Sigmoid colon (tissue), 4 donors: ENCODE measurements at regions not wholly inside any gene's neighbourhood (a gene's known extent, or its start where the extent isn't known, plus 50 kb on each side); places are given as distances from the start of the nearest gene placed in this dataset.

Experiments used
- EP300 ChIP-seq, 4 donors: sonication (generic); formaldehyde crosslinking; IDR thresholded peaks; one replicate each; pipeline ENCODE4 v1.6.1; 2017; ENCODE audit warnings: antibody characterized with exemption in 4 of 4
- POLR2A ChIP-seq, 2 donors: fragments of 450-650 bp; IDR thresholded peaks; one replicate each; pipeline ENCODE4 v1.6.1; 2016; ENCODE audit warnings: antibody characterized with exemption in 2 of 2, mild to moderate bottlenecking in 2 of 2, moderate library complexity in 2 of 2
- POLR2AphosphoS5 ChIP-seq, 4 donors: sonication (generic); formaldehyde crosslinking; IDR thresholded peaks; one replicate each; pipeline ENCODE4 v1.6.1; 2017; ENCODE audit warnings: antibody characterized with exemption in 4 of 4
- TF ChIP-seq, protein P1 (sequence below), 4 experiments: fragments of 450-650 bp in 3 of 4; fragments of 200-600 bp in 1 of 4; IDR thresholded peaks; one replicate each; pipeline ENCODE4 v1.5.1; 2016 to 2019; ENCODE audit warnings: antibody characterized with exemption in 4 of 4, mild to moderate bottlenecking in 3 of 4, moderate library complexity in 2 of 4

DNA sequence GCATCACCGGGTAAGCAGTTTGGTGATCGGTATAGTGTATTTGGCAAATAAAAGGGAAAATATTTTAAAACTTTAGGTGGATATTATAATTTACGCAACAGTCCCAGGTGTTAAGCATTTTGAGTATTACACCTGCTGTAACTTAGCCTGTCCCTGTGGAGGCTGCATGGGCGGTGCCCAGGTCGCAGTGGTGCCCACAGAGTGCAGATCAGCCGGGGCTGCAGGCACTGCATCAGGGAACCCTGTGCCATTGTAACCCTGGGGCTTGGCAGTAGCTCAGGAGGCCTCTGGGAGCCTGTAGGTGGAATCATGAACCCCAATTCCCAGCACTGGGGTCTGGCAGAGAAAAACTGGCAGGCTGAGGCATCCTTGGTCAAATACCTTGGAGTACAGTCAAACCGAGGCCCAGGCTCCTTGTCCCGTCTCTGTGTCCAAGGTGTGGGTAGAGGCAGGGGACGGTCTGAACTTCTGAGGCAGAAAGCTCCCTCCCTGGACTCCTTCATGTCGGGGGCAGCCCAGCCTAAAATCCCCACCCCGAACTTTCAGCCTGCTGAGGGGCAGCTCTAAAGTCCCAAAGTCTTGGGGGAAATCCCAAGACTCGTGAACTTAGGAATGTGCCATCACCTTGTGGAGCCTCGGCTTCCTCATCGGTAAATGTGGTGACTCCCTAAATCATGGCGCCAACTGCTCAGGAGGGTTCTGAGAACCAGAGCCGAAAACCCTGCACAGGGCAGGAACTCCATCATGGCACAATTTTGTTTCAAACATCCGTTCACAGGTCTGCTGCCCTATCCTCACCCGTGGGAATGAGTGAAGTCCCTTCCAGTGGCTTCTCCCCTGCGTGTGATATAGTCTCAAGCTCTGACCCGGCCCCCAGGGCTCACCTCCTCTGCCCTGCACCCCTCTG lies 85.7 kb downstream of the INHBB start:
- no peak for TF ChIP-seq POLR2AphosphoS5 (IDR thresholded peaks at IDR 0.05)
- TF ChIP-seq, protein P1, sequence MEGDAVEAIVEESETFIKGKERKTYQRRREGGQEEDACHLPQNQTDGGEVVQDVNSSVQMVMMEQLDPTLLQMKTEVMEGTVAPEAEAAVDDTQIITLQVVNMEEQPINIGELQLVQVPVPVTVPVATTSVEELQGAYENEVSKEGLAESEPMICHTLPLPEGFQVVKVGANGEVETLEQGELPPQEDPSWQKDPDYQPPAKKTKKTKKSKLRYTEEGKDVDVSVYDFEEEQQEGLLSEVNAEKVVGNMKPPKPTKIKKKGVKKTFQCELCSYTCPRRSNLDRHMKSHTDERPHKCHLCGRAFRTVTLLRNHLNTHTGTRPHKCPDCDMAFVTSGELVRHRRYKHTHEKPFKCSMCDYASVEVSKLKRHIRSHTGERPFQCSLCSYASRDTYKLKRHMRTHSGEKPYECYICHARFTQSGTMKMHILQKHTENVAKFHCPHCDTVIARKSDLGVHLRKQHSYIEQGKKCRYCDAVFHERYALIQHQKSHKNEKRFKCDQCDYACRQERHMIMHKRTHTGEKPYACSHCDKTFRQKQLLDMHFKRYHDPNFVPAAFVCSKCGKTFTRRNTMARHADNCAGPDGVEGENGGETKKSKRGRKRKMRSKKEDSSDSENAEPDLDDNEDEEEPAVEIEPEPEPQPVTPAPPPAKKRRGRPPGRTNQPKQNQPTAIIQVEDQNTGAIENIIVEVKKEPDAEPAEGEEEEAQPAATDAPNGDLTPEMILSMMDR (IDR thresholded peaks at IDR 0.05): no peak
- TF ChIP-seq EP300 (IDR thresholded peaks at IDR 0.05): no peak
- TF ChIP-seq POLR2A (IDR thresholded peaks at IDR 0.05): no peak
